ENCODE measurements at regions not wholly inside any gene's neighbourhood (a gene's known extent, or its start where the extent isn't known, plus 50 kb on each side); places are given as distances from the start of the nearest gene placed in this dataset.
"Not testable (repeated sequence)": the region's sequence is repeated elsewhere in the genome, so short reads cannot be mapped to it uniquely, and the experiment has no call there.

DNA sequence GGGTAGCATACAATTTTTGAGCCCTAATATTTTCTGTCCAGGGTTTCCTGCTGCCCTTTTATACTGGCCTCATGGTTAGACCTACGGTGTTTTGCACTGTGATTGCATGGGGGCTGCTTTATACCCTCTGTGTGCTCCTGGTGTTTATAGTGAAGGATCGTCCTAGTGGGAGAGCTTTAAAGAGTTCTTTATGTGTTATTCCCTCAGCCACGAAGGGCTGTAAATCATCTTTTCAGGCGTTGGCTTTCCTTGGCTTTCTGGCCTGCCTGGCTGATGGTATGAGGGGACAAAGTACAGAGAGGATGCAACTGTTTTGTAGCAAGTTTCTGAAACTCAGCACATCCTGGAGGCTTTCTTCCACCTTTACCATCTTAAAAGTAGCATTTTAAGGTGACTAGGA, 464.3 kb downstream of the EPM2A start:
- DNase-seq, result no peak

- DNase-seq, result no peak
Measured at GRCh38 chr6:145271577-145271976, 463.7 kb downstream of the EPM2A start.

DNA sequence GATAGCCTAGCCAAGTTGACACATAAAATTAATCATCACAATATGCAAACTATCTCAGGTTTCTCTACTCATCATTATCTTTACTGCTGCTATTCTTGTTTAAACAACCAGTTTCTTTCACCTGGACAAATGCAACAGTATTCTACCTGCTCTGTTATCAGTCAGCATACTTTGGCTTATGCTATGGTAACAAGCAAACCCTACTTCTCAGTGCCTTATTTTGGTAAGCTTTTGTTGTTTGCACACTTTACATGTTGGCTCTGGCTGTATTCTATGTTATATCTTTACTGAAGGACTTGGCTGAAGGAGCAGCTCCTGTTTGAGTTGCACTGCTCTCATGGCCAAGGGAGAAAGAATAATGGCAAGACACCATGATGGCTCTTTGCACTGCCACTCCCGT, 463.1 kb downstream of the EPM2A start:
- no peak for DNase-seq

DNA sequence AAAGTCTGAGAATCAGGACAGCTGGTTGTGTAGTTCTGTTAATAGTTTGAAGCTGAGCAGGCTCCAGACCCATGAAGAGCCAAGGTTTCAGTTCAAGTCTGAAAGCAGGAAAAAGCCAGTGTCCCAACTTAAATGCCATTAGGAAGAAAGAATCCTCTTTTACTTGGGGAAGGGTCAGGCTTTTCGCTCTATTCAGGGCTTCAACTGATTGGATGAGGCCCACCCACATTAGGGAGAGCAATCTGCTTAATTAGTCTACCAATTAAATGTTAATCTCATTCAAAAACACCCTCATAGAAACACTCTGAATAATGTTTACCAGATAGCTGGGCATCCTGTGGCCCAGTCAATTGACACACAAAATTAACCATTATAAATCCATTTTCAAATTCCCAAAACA, 462.2 kb downstream of the EPM2A start:
- no peak for DNase-seq

DNA sequence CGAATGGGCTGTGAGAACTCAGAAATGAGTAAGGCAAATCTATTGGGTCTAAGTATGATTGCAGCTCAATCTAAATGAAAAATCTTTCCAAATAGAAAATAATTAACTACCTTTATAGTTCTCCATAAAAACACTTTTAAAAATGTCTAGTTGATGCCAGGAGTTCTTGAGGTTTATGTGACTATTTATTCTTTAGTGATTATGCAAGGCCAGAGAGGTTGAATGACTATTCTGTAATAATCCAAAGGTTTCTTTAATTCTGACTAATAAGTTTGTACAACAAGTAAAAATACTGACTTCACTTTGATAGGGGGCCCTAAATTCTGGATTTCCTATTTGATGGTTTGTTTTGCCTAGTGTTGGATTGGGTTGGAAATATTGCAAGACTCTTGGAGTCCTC, 461.2 kb downstream of the EPM2A start:
- DNase-seq, result no peak

DNA sequence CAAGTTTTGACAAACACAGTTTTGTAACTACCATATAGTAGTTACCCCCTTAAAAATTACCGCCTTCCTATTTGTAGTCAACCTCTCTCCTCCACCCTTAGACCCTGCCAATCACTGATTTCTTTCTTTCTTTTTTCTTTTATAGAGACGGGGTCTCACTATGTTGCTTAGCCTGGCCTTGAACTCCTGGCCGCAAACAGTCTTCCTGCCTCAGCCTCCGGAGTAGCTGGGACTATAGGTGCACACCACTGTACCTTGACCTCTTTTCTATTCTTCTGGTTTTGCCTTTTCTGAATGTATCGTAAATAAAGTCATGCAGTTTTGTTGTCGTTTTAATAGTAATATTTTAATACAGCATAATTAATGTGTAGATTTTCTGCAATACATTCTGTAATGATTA, 460.3 kb downstream of the EPM2A start:
- DNase-seq, result no peak

- no peak for DNase-seq
Measured at GRCh38 chr6:145275787-145276186, 459.5 kb downstream of the EPM2A start.

GRCh38 chr6:145276756-145277155, 458.6 kb downstream of the EPM2A start:
- DNase-seq, result no peak

GRCh38 chr6:145277358-145278086, 457.8 kb downstream of the EPM2A start:
- peak; percentile 23 for DNase-seq

GRCh38 chr6:145278163-145278807, 457.0 kb downstream of the EPM2A start:
- no peak for DNase-seq

GRCh38 chr6:145279551-145279950, 455.8 kb downstream of the EPM2A start:
- no peak for DNase-seq

- DNase-seq, result no peak
Measured at GRCh38 chr6:145279993-145280392, 455.3 kb downstream of the EPM2A start.

GRCh38 chr6:145283209-145283608, 452.1 kb downstream of the EPM2A start:
- not testable (repeated sequence) for DNase-seq

DNA sequence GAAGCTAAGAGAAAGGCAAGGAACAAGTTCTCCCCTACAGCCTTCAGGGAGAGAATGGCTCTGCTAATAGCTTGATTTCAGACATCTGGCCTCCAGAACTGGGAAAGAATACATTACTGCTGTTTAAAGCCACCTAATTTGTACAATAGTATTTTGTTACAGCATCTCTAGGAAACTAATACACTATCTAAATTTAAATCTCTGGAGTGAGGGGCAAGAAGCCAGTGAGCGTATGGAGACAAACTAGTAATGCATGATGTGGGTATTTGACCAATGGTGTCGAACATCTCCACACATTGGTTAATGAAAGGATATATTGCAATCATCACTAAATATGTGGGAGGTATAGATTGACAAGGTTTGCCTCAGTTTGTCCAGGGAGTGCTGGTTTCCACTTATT, 451.5 kb downstream of the EPM2A start:
- no peak for DNase-seq

DNA sequence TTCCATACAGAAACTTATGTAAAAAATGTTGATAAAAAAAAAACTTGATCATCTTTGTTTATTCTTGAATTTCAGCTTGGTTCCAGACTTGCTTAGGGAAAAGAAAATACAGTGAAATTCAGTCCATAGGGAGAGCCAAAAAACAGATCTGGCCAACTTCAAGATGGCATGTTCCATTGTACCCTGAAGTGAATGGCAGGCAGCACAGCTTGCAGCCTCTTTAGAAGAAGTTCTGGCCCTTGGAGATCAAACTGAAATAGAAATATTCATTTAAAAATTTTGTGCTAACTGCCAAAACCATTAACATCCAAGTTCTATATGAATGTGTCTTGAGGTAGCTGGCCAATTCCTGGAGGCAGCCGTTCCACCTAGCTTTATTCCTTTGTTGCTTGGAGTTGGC, 448.4 kb downstream of the EPM2A start:
- no peak for DNase-seq

DNA sequence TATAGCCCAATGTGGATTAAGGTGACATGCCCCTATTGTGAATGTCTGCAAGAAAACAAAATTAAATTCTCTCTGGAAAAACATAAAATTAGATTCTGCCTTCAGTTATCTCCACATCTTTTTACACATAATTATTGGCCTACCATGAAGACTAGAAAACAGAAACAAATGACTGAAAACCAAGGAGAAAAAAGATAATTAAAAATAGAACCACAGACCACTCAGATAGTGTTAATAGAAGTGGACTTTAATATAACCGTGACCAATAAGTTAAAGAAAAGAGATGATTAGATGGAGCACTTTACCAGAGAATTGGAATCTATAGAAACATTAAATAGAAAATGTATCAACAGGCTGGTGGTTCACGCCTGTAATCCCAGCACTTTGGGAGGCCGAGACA, 445.7 kb downstream of the EPM2A start:
- no peak for DNase-seq

DNA sequence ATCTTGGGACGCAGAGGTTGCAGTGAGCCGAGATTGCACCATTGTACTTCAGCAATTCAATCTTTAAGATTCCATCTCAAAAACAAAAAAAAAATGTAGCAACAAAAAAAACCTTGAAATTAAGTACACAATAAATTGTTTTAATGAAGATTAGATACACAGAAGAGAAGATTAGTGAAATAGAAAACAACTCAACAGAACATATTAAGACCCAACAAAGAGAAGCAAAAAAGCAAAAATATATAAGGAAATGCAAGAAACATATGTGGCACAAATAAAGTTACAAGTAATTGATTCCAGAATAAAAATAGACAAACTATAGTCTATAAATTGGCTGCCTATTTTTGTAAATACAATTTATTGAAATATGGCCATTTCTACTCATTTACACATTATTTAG, 445.2 kb downstream of the EPM2A start:
- DNase-seq, result no peak

- no peak for DNase-seq
Measured at GRCh38 chr6:145292066-145292465, 443.3 kb downstream of the EPM2A start.

- DNase-seq, result no peak
Measured at GRCh38 chr6:145294942-145295341, 440.4 kb downstream of the EPM2A start.

GRCh38 chr6:145295746-145296145, 439.6 kb downstream of the EPM2A start:
- no peak for DNase-seq

DNA sequence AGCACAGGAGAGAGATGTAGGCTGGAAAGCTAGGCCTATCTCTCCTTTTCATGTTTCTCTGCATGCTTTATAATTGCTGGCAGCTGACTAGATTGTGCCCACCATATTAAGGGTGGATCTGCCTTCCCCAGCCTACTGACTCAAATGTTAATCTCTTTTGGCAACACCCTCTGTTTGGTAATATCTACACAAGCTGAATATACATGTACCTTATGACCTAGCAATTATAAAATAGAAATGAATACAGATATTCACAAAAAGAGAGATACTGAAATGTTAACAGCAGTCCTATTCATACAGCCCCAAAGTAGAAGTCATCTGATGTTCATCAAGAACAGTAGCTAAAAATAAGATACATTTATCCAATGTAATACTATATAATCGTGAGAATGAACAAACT, 429.6 kb downstream of the EPM2A start:
- DNase-seq, result no peak

- DNase-seq, result no peak
Measured at GRCh38 chr6:145306489-145306888, 428.8 kb downstream of the EPM2A start.

GRCh38 chr6:145309842-145310535, 425.3 kb downstream of the EPM2A start:
- DNase-seq, result no peak

DNA sequence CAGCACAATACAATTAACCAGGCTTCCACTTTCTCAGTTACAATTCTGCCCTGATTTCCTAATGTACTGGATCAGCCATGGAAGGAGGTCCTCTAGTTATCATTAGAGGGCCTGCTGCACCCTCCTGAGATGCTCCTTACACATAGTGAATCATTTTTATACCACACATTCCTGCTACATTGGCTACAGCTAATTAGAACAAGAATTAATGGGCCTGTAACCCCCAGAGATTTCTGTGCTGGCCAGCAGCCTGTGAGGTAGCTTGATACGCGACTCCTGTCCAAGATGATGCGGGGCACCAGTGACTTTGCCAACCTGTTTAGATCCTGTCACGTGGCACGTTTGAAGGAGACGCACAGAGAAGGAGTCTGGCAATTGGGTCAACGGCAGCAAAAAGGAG, 422.8 kb downstream of the EPM2A start:
- no peak for DNase-seq

All from NCI-H1092 (cell line).